AG09309 (cell line): ENCODE measurements at regions not wholly inside any gene's neighbourhood (a gene's known extent, or its start where the extent isn't known, plus 50 kb on each side); places are given as distances from the start of the nearest gene placed in this dataset.

Experiments used
- DNase-seq: peaks from one replicate; pipeline ENCODE4 v3.0.0-alpha.2; 2010; ENCODE audit warnings: low read depth
- H3K4me3 ChIP-seq: 2 replicates; pipeline ENCODE4 v1.5.1; 2011; ENCODE audit warnings: mild to moderate bottlenecking, low read depth, low read length, moderate library complexity; ENCODE audit not compliant: control insufficient read depth
- CTCF ChIP-seq: IDR thresholded peaks from 2 replicates; pipeline ENCODE4 v1.5.1; 2011; ENCODE audit warnings: mild to moderate bottlenecking, low read depth, low read length, inconsistent platforms; ENCODE audit not compliant: insufficient read depth, control insufficient read depth; ENCODE audit errors: missing control alignments

GRCh38 chr6:137269347-137269746 lies 50.2 kb upstream of the IFNGR1 start:
- no peak for TF ChIP-seq CTCF
- H3K4me3 ChIP-seq, result no peak overlapping the region
- DNase-seq, result no peak
